ENCODE measurements at regions not wholly inside any gene's neighbourhood (a gene's known extent, or its start where the extent isn't known, plus 50 kb on each side); places are given as distances from the start of the nearest gene placed in this dataset.

DNA sequence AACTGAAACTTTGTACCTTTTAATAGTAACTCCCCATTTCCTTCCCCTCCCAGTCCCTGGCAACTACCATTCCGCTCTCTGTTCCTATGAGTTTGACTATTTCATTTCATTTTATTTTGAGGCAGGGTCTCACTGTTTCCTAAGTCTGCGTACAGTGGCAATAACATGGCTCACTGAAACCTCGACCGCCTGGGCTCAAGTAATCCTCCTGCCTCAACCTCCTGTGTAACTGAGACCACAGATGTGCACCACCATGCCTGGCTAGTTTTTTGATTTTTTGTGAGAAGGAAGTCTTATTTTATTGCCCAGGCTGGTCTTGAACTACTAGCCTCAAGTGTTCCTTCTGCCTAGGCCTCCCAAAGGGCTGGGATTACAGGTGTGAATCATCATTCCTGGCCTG lies 808.1 kb downstream of the CDH11 start:
- Mint-ChIP-seq H3K4me1 (no peaks in the 10 kb centered on the region), H3K27me3 (ENCODE audit: low read depth) (peaks cover 13% of the 10 kb centered on the region), H3K27ac (no peak overlapping the region), H3K4me3 (no peak overlapping the region), H3K9me3 (peaks cover 7% of the 10 kb centered on the region), H3K36me3 (no peaks in the 10 kb centered on the region)
- TF ChIP-seq, protein P1, sequence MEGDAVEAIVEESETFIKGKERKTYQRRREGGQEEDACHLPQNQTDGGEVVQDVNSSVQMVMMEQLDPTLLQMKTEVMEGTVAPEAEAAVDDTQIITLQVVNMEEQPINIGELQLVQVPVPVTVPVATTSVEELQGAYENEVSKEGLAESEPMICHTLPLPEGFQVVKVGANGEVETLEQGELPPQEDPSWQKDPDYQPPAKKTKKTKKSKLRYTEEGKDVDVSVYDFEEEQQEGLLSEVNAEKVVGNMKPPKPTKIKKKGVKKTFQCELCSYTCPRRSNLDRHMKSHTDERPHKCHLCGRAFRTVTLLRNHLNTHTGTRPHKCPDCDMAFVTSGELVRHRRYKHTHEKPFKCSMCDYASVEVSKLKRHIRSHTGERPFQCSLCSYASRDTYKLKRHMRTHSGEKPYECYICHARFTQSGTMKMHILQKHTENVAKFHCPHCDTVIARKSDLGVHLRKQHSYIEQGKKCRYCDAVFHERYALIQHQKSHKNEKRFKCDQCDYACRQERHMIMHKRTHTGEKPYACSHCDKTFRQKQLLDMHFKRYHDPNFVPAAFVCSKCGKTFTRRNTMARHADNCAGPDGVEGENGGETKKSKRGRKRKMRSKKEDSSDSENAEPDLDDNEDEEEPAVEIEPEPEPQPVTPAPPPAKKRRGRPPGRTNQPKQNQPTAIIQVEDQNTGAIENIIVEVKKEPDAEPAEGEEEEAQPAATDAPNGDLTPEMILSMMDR (IDR thresholded peaks at IDR 0.05; ENCODE audit: unreplicated experiment) = no peak
- DNase-seq (ENCODE audit: low spot score in 2 of 2, unreplicated experiment in 2 of 2) = no peak

DNA sequence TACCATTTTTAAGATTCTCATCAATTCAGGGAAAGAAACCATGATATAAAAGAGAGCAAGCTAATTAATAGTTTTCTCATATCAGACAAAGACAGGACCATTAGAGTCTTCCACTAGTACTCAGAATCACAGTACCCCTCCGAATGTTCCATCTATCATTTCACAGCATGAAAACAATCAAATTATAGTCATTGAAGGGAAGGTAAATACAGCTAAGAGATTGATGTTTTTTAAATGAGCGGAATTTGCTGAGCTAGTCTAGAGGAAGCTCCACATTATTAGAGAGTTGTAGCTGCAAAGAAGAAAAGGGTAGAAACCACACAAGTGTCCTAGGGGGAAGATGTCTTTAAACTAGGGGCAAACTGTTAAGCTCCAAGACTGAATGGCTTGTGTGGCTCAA lies 808.9 kb downstream of the CDH11 start:
- Mint-ChIP-seq H3K4me1 (no peaks in the 10 kb centered on the region), H3K9me3 (peaks cover 10% of the 10 kb centered on the region), H3K27me3 (ENCODE audit: low read depth) (peaks cover 10% of the 10 kb centered on the region), H3K27ac (no peak overlapping the region), H3K36me3 (no peaks in the 10 kb centered on the region), H3K4me3 (no peak overlapping the region)
- TF ChIP-seq, protein P1 (IDR thresholded peaks at IDR 0.05; ENCODE audit: unreplicated experiment) = no peak
- no peak for DNase-seq (ENCODE audit: low spot score in 2 of 2, unreplicated experiment in 2 of 2)

DNA sequence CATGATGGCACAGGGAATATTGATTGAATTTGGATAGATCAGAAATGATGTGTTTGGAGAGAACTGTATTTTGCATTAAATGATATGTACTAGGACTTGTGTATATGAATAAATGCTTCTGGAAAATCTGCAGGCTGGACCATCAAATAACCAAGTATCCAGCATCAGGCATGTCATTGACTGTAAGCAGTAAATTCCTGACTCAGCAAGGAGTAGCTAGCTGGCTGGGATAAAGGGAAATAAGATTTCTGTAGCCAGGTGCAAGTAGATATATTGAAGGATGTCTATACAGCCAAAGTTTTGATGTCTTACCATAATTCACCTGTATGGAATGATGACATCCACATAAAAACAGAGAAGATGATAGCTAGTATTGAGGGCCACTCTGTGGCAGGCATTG lies 809.6 kb downstream of the CDH11 start:
- no peaks in the 10 kb centered on the region for H3K36me3 Mint-ChIP-seq
- H3K4me3 Mint-ChIP-seq = no peak overlapping the region
- TF ChIP-seq, protein P1 (IDR thresholded peaks at IDR 0.05; ENCODE audit: unreplicated experiment) = no peak

DNA sequence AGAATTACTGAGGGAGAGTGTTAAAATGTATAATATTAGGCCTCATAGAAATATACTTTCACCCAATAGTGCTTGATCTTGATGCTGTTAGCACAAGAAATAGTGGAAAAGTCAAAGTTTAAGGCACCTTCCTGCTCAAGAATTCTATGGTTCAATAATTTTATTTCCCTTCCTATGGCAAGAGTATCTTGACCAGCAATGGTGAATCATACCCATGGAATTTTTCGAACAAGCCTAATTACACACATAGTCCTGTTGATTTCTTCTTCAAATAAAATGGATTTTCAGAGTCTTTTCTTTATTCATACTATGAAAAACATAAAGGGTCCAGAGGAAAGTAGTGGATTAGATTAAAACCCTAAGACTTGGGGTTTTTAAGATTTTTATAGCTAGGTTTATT lies 810.6 kb downstream of the CDH11 start:
- Mint-ChIP-seq H3K27me3 (ENCODE audit: low read depth) (peaks cover 16% of the 10 kb centered on the region), H3K4me3 (no peak overlapping the region), H3K9me3 (peaks cover 10% of the 10 kb centered on the region)

More for the DNA sequence above, 809.6 kb downstream of the CDH11 start:
- no peak for DNase-seq (ENCODE audit: low spot score in 2 of 2, unreplicated experiment in 2 of 2)
- H3K4me1 Mint-ChIP-seq = no peaks in the 10 kb centered on the region
- peaks cover 10% of the 10 kb centered on the region for H3K9me3 Mint-ChIP-seq
- H3K27ac Mint-ChIP-seq = no peak overlapping the region
- peaks cover 15% of the 10 kb centered on the region for H3K27me3 Mint-ChIP-seq (ENCODE audit: low read depth)

DNA sequence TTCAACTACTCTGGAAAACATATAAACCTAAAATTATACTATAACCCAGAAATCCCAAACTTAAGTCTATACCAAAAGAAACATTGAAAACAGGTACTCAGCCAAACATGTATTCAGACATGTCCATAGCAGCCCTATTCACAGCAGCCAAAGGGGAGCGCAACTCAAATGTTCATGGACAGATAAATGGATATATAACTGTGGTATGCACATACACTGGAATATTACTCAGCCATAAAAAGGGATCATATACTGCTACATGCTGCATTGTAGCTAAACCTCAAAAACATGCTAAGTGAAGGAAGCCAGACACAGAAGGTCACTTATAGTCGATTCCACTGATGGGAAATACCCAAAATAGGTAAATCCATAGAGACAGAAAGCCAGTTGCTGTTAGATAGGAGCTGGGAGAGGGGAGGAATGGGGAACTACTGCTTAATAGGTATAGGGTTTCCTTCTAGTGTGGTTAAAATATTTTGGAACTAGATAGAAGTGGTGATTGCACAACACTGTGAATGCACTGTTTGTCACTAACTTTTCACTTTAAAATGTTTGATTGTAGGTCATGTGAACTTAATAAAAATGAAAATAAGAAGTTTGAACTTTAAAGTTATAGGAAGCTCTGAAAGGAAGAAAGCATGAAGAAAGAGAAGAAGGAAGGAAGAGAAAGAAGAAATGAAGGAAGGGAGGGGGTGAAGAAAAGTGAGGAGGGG lies 812.3 kb downstream of the CDH11 start:
- TF ChIP-seq, protein P1 (IDR thresholded peaks at IDR 0.05; ENCODE audit: unreplicated experiment) = no peak
- no peak overlapping the region for H3K27ac Mint-ChIP-seq
- H3K9me3 Mint-ChIP-seq = peaks cover 10% of the 10 kb centered on the region
- peaks cover 11% of the 10 kb centered on the region for H3K27me3 Mint-ChIP-seq (ENCODE audit: low read depth)
- H3K4me3 Mint-ChIP-seq = no peak overlapping the region
- H3K4me1 Mint-ChIP-seq = no peaks in the 10 kb centered on the region
- no peak for DNase-seq (ENCODE audit: low spot score in 2 of 2, unreplicated experiment in 2 of 2)
- H3K36me3 Mint-ChIP-seq = no peaks in the 10 kb centered on the region

More for the DNA sequence above, 810.6 kb downstream of the CDH11 start:
- DNase-seq (ENCODE audit: low spot score in 2 of 2, unreplicated experiment in 2 of 2) = no peak
- Mint-ChIP-seq H3K27ac (no peak overlapping the region), H3K4me1 (no peaks in the 10 kb centered on the region), H3K36me3 (no peaks in the 10 kb centered on the region)
- TF ChIP-seq, protein P1 (IDR thresholded peaks at IDR 0.05; ENCODE audit: unreplicated experiment) = no peak

Measured in mesothelial cell of epicardium (in vitro differentiated cells).